ENCODE measurements at regions not wholly inside any gene's neighbourhood (a gene's known extent, or its start where the extent isn't known, plus 50 kb on each side); places are given as distances from the start of the nearest gene placed in this dataset.
"Not testable (repeated sequence)": the region's sequence is repeated elsewhere in the genome, so short reads cannot be mapped to it uniquely, and the experiment has no call there.

GRCh38 chr3:87435926-87436620 lies 159.7 kb upstream of the POU1F1 start:
- no peak overlapping the region for H3K9ac ChIP-seq (ENCODE audit: low read depth, low read length)
- H3K9me3 ChIP-seq (ENCODE audit: control insufficient read depth, insufficient read depth, low read length), result no peaks in the 10 kb centered on the region
- no peaks in the 10 kb centered on the region for H3K36me3 ChIP-seq (ENCODE audit: control insufficient read depth, insufficient read depth, low read length)
- no peaks in the 10 kb centered on the region for H3K4me1 ChIP-seq (ENCODE audit: control insufficient read depth, insufficient read depth, low read length)
- no peaks in the 10 kb centered on the region for H3K27me3 ChIP-seq (ENCODE audit: control insufficient read depth, insufficient read depth, low read length)
- no peak overlapping the region for H3K4me3 ChIP-seq (ENCODE audit: low read depth, low read length)

- not testable (repeated sequence) for H3K36me3 ChIP-seq (ENCODE audit: control insufficient read depth, insufficient read depth, low read length); H3K4me1 ChIP-seq (ENCODE audit: control insufficient read depth, insufficient read depth, low read length); H3K9ac ChIP-seq (ENCODE audit: low read depth, low read length); H3K27me3 ChIP-seq (ENCODE audit: control insufficient read depth, insufficient read depth, low read length); H3K4me3 ChIP-seq (ENCODE audit: low read depth, low read length); H3K9me3 ChIP-seq (ENCODE audit: control insufficient read depth, insufficient read depth, low read length)
These were observed 157.1 kb upstream of the POU1F1 start for GRCh38 chr3:87433445-87433844.

GRCh38 chr3:87426918-87427317 lies 150.5 kb upstream of the POU1F1 start:
- H3K9ac ChIP-seq (ENCODE audit: low read depth, low read length), result no peak overlapping the region
- no peaks in the 10 kb centered on the region for H3K4me1 ChIP-seq (ENCODE audit: control insufficient read depth, insufficient read depth, low read length)
- no peaks in the 10 kb centered on the region for H3K27me3 ChIP-seq (ENCODE audit: control insufficient read depth, insufficient read depth, low read length)
- H3K9me3 ChIP-seq (ENCODE audit: control insufficient read depth, insufficient read depth, low read length), result no peaks in the 10 kb centered on the region
- no peak overlapping the region for H3K4me3 ChIP-seq (ENCODE audit: low read depth, low read length)
- H3K36me3 ChIP-seq (ENCODE audit: control insufficient read depth, insufficient read depth, low read length), result no peaks in the 10 kb centered on the region

- Histone ChIP-seq H3K27me3 (ENCODE audit: control insufficient read depth, insufficient read depth, low read length) (no peaks in the 10 kb centered on the region), H3K36me3 (ENCODE audit: control insufficient read depth, insufficient read depth, low read length) (no peaks in the 10 kb centered on the region), H3K4me3 (ENCODE audit: low read depth, low read length) (no peak overlapping the region), H3K9me3 (ENCODE audit: control insufficient read depth, insufficient read depth, low read length) (no peaks in the 10 kb centered on the region), H3K4me1 (ENCODE audit: control insufficient read depth, insufficient read depth, low read length) (no peaks in the 10 kb centered on the region), H3K9ac (ENCODE audit: low read depth, low read length) (no peak overlapping the region)
These were observed 148.7 kb upstream of the POU1F1 start for GRCh38 chr3:87425056-87425455.

GRCh38 chr3:87423336-87423735 lies 147.0 kb upstream of the POU1F1 start:
- Histone ChIP-seq H3K27me3 (ENCODE audit: control insufficient read depth, insufficient read depth, low read length) (no peaks in the 10 kb centered on the region), H3K4me3 (ENCODE audit: low read depth, low read length) (no peak overlapping the region), H3K9ac (ENCODE audit: low read depth, low read length) (no peak overlapping the region), H3K9me3 (ENCODE audit: control insufficient read depth, insufficient read depth, low read length) (no peaks in the 10 kb centered on the region), H3K4me1 (ENCODE audit: control insufficient read depth, insufficient read depth, low read length) (no peaks in the 10 kb centered on the region), H3K36me3 (ENCODE audit: control insufficient read depth, insufficient read depth, low read length) (no peaks in the 10 kb centered on the region)

GRCh38 chr3:87422333-87422732 lies 145.9 kb upstream of the POU1F1 start:
- Histone ChIP-seq H3K4me1 (ENCODE audit: control insufficient read depth, insufficient read depth, low read length) (no peaks in the 10 kb centered on the region), H3K27me3 (ENCODE audit: control insufficient read depth, insufficient read depth, low read length) (no peaks in the 10 kb centered on the region), H3K4me3 (ENCODE audit: low read depth, low read length) (no peak overlapping the region), H3K36me3 (ENCODE audit: control insufficient read depth, insufficient read depth, low read length) (no peaks in the 10 kb centered on the region), H3K9me3 (ENCODE audit: control insufficient read depth, insufficient read depth, low read length) (no peaks in the 10 kb centered on the region), H3K9ac (ENCODE audit: low read depth, low read length) (no peak overlapping the region)

- Histone ChIP-seq H3K9ac (ENCODE audit: low read depth, low read length) (no peak overlapping the region), H3K36me3 (ENCODE audit: control insufficient read depth, insufficient read depth, low read length) (no peaks in the 10 kb centered on the region), H3K4me3 (ENCODE audit: low read depth, low read length) (no peak overlapping the region), H3K9me3 (ENCODE audit: control insufficient read depth, insufficient read depth, low read length) (no peaks in the 10 kb centered on the region), H3K4me1 (ENCODE audit: control insufficient read depth, insufficient read depth, low read length) (no peaks in the 10 kb centered on the region), H3K27me3 (ENCODE audit: control insufficient read depth, insufficient read depth, low read length) (no peaks in the 10 kb centered on the region)
These were observed 143.8 kb upstream of the POU1F1 start for GRCh38 chr3:87420171-87420570.

- Histone ChIP-seq H3K27me3 (ENCODE audit: control insufficient read depth, insufficient read depth, low read length) (no peaks in the 10 kb centered on the region), H3K4me3 (ENCODE audit: low read depth, low read length) (no peak overlapping the region), H3K9ac (ENCODE audit: low read depth, low read length) (no peak overlapping the region)
These were observed 137.9 kb upstream of the POU1F1 start for GRCh38 chr3:87414271-87414670.

GRCh38 chr3:87413814-87414213 lies 137.4 kb upstream of the POU1F1 start:
- Histone ChIP-seq H3K4me3 (ENCODE audit: low read depth, low read length) (no peak overlapping the region), H3K27me3 (ENCODE audit: control insufficient read depth, insufficient read depth, low read length) (no peaks in the 10 kb centered on the region), H3K4me1 (ENCODE audit: control insufficient read depth, insufficient read depth, low read length) (no peaks in the 10 kb centered on the region), H3K9ac (ENCODE audit: low read depth, low read length) (no peak overlapping the region), H3K36me3 (ENCODE audit: control insufficient read depth, insufficient read depth, low read length) (no peaks in the 10 kb centered on the region), H3K9me3 (ENCODE audit: control insufficient read depth, insufficient read depth, low read length) (no peaks in the 10 kb centered on the region)

More at GRCh38 chr3:87414271-87414670, 137.9 kb upstream of the POU1F1 start:
- no peaks in the 10 kb centered on the region for H3K4me1 ChIP-seq (ENCODE audit: control insufficient read depth, insufficient read depth, low read length)
- no peaks in the 10 kb centered on the region for H3K9me3 ChIP-seq (ENCODE audit: control insufficient read depth, insufficient read depth, low read length)
- no peaks in the 10 kb centered on the region for H3K36me3 ChIP-seq (ENCODE audit: control insufficient read depth, insufficient read depth, low read length)

GRCh38 chr3:87410110-87410509 lies 133.7 kb upstream of the POU1F1 start:
- H3K36me3 ChIP-seq (ENCODE audit: control insufficient read depth, insufficient read depth, low read length), result no peaks in the 10 kb centered on the region
- H3K27me3 ChIP-seq (ENCODE audit: control insufficient read depth, insufficient read depth, low read length), result no peaks in the 10 kb centered on the region
- H3K9me3 ChIP-seq (ENCODE audit: control insufficient read depth, insufficient read depth, low read length), result no peaks in the 10 kb centered on the region
- no peak overlapping the region for H3K4me3 ChIP-seq (ENCODE audit: low read depth, low read length)
- H3K4me1 ChIP-seq (ENCODE audit: control insufficient read depth, insufficient read depth, low read length), result no peaks in the 10 kb centered on the region
- H3K9ac ChIP-seq (ENCODE audit: low read depth, low read length), result no peak overlapping the region

GRCh38 chr3:87398168-87398801 lies 121.9 kb upstream of the POU1F1 start:
- Histone ChIP-seq H3K4me1 (ENCODE audit: control insufficient read depth, insufficient read depth, low read length) (no peaks in the 10 kb centered on the region), H3K36me3 (ENCODE audit: control insufficient read depth, insufficient read depth, low read length) (no peaks in the 10 kb centered on the region), H3K9me3 (ENCODE audit: control insufficient read depth, insufficient read depth, low read length) (no peaks in the 10 kb centered on the region), H3K9ac (ENCODE audit: low read depth, low read length) (no peak overlapping the region), H3K4me3 (ENCODE audit: low read depth, low read length) (no peak overlapping the region), H3K27me3 (ENCODE audit: control insufficient read depth, insufficient read depth, low read length) (no peaks in the 10 kb centered on the region)

- Histone ChIP-seq H3K36me3 (ENCODE audit: control insufficient read depth, insufficient read depth, low read length) (no peaks in the 10 kb centered on the region), H3K9ac (ENCODE audit: low read depth, low read length) (no peak overlapping the region), H3K4me1 (ENCODE audit: control insufficient read depth, insufficient read depth, low read length) (no peaks in the 10 kb centered on the region), H3K4me3 (ENCODE audit: low read depth, low read length) (no peak overlapping the region), H3K9me3 (ENCODE audit: control insufficient read depth, insufficient read depth, low read length) (no peaks in the 10 kb centered on the region), H3K27me3 (ENCODE audit: control insufficient read depth, insufficient read depth, low read length) (no peaks in the 10 kb centered on the region)
These were observed 120.8 kb upstream of the POU1F1 start for GRCh38 chr3:87397211-87397610.

All from iPS-15b (cell line).